SK-N-SH (cell line): ENCODE measurements at regions not wholly inside any gene's neighbourhood (a gene's known extent, or its start where the extent isn't known, plus 50 kb on each side); places are given as distances from the start of the nearest gene placed in this dataset.

Source experiments
- CTCF ChIA-PET: fragments of 300-600, 350-600 bp; formaldehyde crosslinking; extraction: SDS; loops from one replicate; lab custom pipeline; 2021; lab: Yijun Ruan, JAX
- POLR2A ChIA-PET: fragments of 350-600 bp; sonication (Branson Sonifier 250); formaldehyde crosslinking; extraction: SDS; loops from one replicate; lab custom pipeline; 2020; ENCODE audit warnings: antibody characterized with exemption, inconsistent platforms; lab: Yijun Ruan, JAX
- DNase-seq: peaks from one replicate; pipeline ENCODE4 v3.0.0; 2012
- H2AFZ ChIP-seq: fragments of 200-600 bp; sonication (generic); 2 replicates; pipeline ENCODE4 v1.8.1; 2016; ENCODE audit warnings: antibody characterized with exemption, mild to moderate bottlenecking, low read depth
- H3F3A ChIP-seq: fragments of 200-600 bp; sonication (generic); replicated peaks from 2 replicates; pipeline ENCODE3; 2016; ENCODE audit warnings: antibody characterized with exemption, mild to moderate bottlenecking; ENCODE audit not compliant: insufficient read depth
- H3K27ac ChIP-seq, 2 experiments: fragments of 200-500 bp in 1 of 2; fragments of 200-600 bp in 1 of 2; sonication (Bioruptor generic) in 1 of 2; sonication (generic), shearing (Covaris generic) in 1 of 2; 2 replicates each; pipeline versions ENCODE4 v1.5.1 to v1.6.1; 2014 to 2016; ENCODE audit warnings: low read depth in 2 of 2, inconsistent platforms in 1 of 2, low read length in 1 of 2, mild to moderate bottlenecking in 1 of 2, mixed read lengths in 1 of 2
- H3K27me3 ChIP-seq: fragments of 200-600 bp; sonication (generic), shearing (Covaris generic); 2 replicates; pipeline ENCODE4 v1.6.1; 2016; ENCODE audit warnings: mixed run types; ENCODE audit not compliant: insufficient read depth
- H3K36me3 ChIP-seq, 2 experiments: fragments of 200-500 bp in 1 of 2; fragments of 200-600 bp in 1 of 2; sonication (Bioruptor generic) in 1 of 2; sonication (generic) in 1 of 2; replicated peaks in 1 of 2; 2 replicates each; pipeline versions ENCODE3 to v1.5.1; 2014 to 2016; ENCODE audit warnings: low read length in 1 of 2, mild to moderate bottlenecking in 1 of 2; ENCODE audit not compliant: insufficient read depth in 2 of 2, control insufficient read depth in 1 of 2
- H3K4me1 ChIP-seq, 2 experiments: fragments of 200-500 bp in 1 of 2; fragments of 200-600 bp in 1 of 2; sonication (Bioruptor generic) in 1 of 2; sonication (generic), shearing (Covaris generic) in 1 of 2; 2 replicates each; pipeline versions ENCODE4 v1.5.1 to v1.6.1; 2014 to 2016; ENCODE audit warnings: low read depth in 1 of 2, low read length in 1 of 2, mixed run types in 1 of 2; ENCODE audit not compliant: insufficient read depth in 2 of 2, control insufficient read depth in 1 of 2
- H3K4me2 ChIP-seq: fragments of 200-600 bp; sonication (generic), shearing (Covaris generic); 2 replicates; pipeline ENCODE4 v1.6.1; 2017; ENCODE audit warnings: mixed run types
- H3K4me3 ChIP-seq, 2 experiments: fragments of 200-500 bp in 1 of 2; fragments of 200-600 bp in 1 of 2; sonication (Bioruptor generic) in 1 of 2; sonication (generic), shearing (Covaris generic) in 1 of 2; 2 replicates each; pipeline versions ENCODE4 v1.5.1 to v1.8.1; 2014 to 2016; ENCODE audit warnings: low read depth in 2 of 2, inconsistent platforms in 1 of 2, low read length in 1 of 2, mild to moderate bottlenecking in 1 of 2, mixed read lengths in 1 of 2, moderate library complexity in 1 of 2
- H3K79me2 ChIP-seq: fragments of 200-600 bp; sonication (generic); 2 replicates; pipeline ENCODE4 v1.8.1; 2017; ENCODE audit warnings: mild to moderate bottlenecking; ENCODE audit not compliant: insufficient read depth
- H3K9ac ChIP-seq: fragments of 200-600 bp; sonication (generic); 2 replicates; pipeline ENCODE4 v1.6.1; 2017; ENCODE audit warnings: mixed run types
- H3K9me2 ChIP-seq: fragments of 200-600 bp; sonication (generic); 2 replicates; pipeline ENCODE4 v1.6.1; 2017; ENCODE audit warnings: mixed run types
- H3K9me3 ChIP-seq: fragments of 200-600 bp; sonication (generic); 2 replicates; pipeline ENCODE4 v1.6.1; 2017; ENCODE audit warnings: mixed run types, mild to moderate bottlenecking, moderate library complexity
- H4K20me1 ChIP-seq: fragments of 200-600 bp; sonication (generic); 2 replicates; pipeline ENCODE4 v1.6.1; 2017; ENCODE audit warnings: mild to moderate bottlenecking, mixed run types; ENCODE audit not compliant: insufficient read depth
- FOXM1 ChIP-seq: IDR thresholded peaks from 2 replicates; pipeline ENCODE4 v1.4.0; 2012; ENCODE audit warnings: low read depth, mild to moderate bottlenecking
- NRF1 ChIP-seq: IDR thresholded peaks from 2 replicates; pipeline ENCODE4 v1.6.1; 2012; ENCODE audit warnings: low read depth, mild to moderate bottlenecking, low read length
- POLR2AphosphoS5 ChIP-seq: IDR thresholded peaks from 2 replicates; pipeline ENCODE4 v1.6.1; 2012; ENCODE audit warnings: low read depth, low read length
- WGBS: methylation state at CpG from one replicate; pipeline ENCODE4 v1.1.6; 2017; ENCODE audit warnings: low lambda C conversion rate; 5-methylcytosine and 5-hydroxymethylcytosine counted together
- TF ChIP-seq, protein P1 (sequence below): IDR thresholded peaks from 2 replicates; pipeline ENCODE4 v1.6.1; 2012; ENCODE audit warnings: mild to moderate bottlenecking, low read depth, low read length, moderate library complexity
- TF ChIP-seq, protein P2 (sequence below): IDR thresholded peaks from 2 replicates; pipeline ENCODE4 v1.4.0; 2012; ENCODE audit warnings: low read depth, borderline replicate concordance
- TF ChIP-seq, protein P3 (sequence below): IDR thresholded peaks from 2 replicates; pipeline ENCODE4 v1.4.0; 2012; ENCODE audit warnings: low read depth

DNA sequence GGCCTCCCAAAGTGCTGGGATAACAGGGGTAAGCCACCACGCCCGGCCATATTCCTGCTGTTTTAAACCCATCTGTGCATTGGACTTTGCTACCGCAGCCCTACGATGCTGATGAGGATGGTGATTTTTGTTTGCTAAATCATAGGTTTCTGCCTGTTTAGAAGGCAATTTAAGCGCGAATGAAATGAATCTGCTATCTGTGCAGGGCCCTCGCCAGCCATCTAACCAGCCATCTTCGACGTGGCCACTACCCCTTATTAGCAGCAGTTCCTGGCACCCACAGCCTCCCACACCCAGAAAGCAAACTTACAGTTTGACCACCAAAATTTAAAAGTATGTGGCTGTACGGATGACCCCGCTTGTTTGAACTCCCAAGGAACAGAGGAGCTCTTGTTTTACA is 178.5 kb downstream of the SHOX start:
- no peaks in the 10 kb centered on the region for H4K20me1 ChIP-seq
- no peaks in the 10 kb centered on the region for H3F3A ChIP-seq
- no peaks in the 10 kb centered on the region for H3K79me2 ChIP-seq
- CTCF ChIA-PET = no interaction called here
- 30% methylated on average over 11 of the region's 11 CpGs for WGBS
- H3K9me3 ChIP-seq = no peaks in the 10 kb centered on the region
- H3K4me1 ChIP-seq = no peaks in the 10 kb centered on the region
- POLR2A ChIA-PET = no interaction called here
- DNase-seq = no peak
- TF ChIP-seq, protein P1, sequence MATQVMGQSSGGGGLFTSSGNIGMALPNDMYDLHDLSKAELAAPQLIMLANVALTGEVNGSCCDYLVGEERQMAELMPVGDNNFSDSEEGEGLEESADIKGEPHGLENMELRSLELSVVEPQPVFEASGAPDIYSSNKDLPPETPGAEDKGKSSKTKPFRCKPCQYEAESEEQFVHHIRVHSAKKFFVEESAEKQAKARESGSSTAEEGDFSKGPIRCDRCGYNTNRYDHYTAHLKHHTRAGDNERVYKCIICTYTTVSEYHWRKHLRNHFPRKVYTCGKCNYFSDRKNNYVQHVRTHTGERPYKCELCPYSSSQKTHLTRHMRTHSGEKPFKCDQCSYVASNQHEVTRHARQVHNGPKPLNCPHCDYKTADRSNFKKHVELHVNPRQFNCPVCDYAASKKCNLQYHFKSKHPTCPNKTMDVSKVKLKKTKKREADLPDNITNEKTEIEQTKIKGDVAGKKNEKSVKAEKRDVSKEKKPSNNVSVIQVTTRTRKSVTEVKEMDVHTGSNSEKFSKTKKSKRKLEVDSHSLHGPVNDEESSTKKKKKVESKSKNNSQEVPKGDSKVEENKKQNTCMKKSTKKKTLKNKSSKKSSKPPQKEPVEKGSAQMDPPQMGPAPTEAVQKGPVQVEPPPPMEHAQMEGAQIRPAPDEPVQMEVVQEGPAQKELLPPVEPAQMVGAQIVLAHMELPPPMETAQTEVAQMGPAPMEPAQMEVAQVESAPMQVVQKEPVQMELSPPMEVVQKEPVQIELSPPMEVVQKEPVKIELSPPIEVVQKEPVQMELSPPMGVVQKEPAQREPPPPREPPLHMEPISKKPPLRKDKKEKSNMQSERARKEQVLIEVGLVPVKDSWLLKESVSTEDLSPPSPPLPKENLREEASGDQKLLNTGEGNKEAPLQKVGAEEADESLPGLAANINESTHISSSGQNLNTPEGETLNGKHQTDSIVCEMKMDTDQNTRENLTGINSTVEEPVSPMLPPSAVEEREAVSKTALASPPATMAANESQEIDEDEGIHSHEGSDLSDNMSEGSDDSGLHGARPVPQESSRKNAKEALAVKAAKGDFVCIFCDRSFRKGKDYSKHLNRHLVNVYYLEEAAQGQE = no peak
- no peak for TF ChIP-seq NRF1
- TF ChIP-seq, all 33 proteins: peak for 0
- no peak overlapping the region for H3K4me3 ChIP-seq
- H3K27ac ChIP-seq = no peak overlapping the region
- H3K9me2 ChIP-seq = no peaks in the 10 kb centered on the region
- H3K36me3 ChIP-seq = no peaks in the 10 kb centered on the region
- no peak overlapping the region for H2AFZ ChIP-seq
- H3K27me3 ChIP-seq = no peaks in the 10 kb centered on the region
- H3K4me2 ChIP-seq = no peak overlapping the region
- H3K9ac ChIP-seq = no peak overlapping the region

DNA sequence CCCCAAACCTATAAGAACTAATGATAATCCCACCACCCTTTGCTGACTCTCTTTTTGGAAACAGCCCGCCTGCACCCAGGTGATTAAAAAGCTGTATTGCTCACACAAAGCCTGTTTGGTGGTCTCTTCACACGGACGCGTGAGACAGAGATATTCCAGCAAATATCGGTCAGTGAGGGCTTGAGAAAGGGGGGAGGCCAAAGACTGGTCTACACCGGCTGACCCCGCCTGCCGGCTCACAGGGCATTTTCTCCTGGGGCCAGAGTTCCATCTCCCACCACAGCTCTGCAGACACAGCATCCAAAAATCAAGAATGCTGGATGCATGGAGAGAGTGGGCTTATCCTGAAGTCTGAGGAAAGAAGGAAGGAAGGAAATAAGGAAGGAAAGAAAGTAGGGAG is 176.0 kb downstream of the SHOX start:
- DNase-seq = no peak
- Histone ChIP-seq H3K27me3 (no peaks in the 10 kb centered on the region), H4K20me1 (no peaks in the 10 kb centered on the region), H3K4me1 (no peaks in the 10 kb centered on the region), H3K27ac (no peak overlapping the region), H3K4me2 (no peak overlapping the region), H3K9me2 (no peaks in the 10 kb centered on the region), H3K36me3 (no peaks in the 10 kb centered on the region), H3K4me3 (no peak overlapping the region), H3K79me2 (no peaks in the 10 kb centered on the region), H3K9me3 (no peaks in the 10 kb centered on the region), H2AFZ (no peak overlapping the region), H3F3A (no peaks in the 10 kb centered on the region), H3K9ac (no peak overlapping the region)
- TF ChIP-seq NRF1 (no peak), FOXM1 (no peak), POLR2AphosphoS5 (no peak)
- TF ChIP-seq, protein P2, sequence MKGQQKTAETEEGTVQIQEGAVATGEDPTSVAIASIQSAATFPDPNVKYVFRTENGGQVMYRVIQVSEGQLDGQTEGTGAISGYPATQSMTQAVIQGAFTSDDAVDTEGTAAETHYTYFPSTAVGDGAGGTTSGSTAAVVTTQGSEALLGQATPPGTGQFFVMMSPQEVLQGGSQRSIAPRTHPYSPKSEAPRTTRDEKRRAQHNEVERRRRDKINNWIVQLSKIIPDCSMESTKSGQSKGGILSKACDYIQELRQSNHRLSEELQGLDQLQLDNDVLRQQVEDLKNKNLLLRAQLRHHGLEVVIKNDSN = no peak
- TF ChIP-seq, protein P1 = no peak
- TF ChIP-seq, protein P3, sequence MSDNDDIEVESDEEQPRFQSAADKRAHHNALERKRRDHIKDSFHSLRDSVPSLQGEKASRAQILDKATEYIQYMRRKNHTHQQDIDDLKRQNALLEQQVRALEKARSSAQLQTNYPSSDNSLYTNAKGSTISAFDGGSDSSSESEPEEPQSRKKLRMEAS = no peak
- CTCF ChIA-PET = no interaction called here
- POLR2A ChIA-PET = no interaction called here
- 40% methylated on average over 8 of the region's 8 CpGs for WGBS
